PFSK-1 (cell line): ENCODE measurements at regions not wholly inside any gene's neighbourhood (a gene's known extent, or its start where the extent isn't known, plus 50 kb on each side); places are given as distances from the start of the nearest gene placed in this dataset.

Source experiments
- FOXP2 ChIP-seq: optimal IDR thresholded peaks from 2 replicates; pipeline ENCODE3; 2011; ENCODE audit warnings: borderline replicate concordance, control low read depth, inconsistent platforms; ENCODE audit not compliant: insufficient read depth; ENCODE audit errors: extremely low read length, extremely low read depth
- POLR2AphosphoS5 ChIP-seq: IDR thresholded peaks from 2 replicates; pipeline ENCODE4 v1.6.1; 2012; ENCODE audit warnings: low read depth, mild to moderate bottlenecking, control low read depth, low read length, moderate library complexity
- REST ChIP-seq, 2 experiments: IDR thresholded peaks; 2 replicates each; pipeline versions ENCODE4 v1.6.1 to v1.8.0; 2011 to 2012; ENCODE audit warnings: low read depth in 2 of 2, low read length in 2 of 2, control low read depth in 1 of 2, inconsistent platforms in 1 of 2, mild to moderate bottlenecking in 1 of 2, moderate library complexity in 1 of 2; ENCODE audit not compliant: insufficient read depth in 1 of 2
- SIN3A ChIP-seq: IDR thresholded peaks from 2 replicates; pipeline ENCODE4 v1.6.1; 2012; ENCODE audit warnings: mild to moderate bottlenecking, low read length, moderate library complexity, borderline replicate concordance; ENCODE audit not compliant: insufficient read depth
- TAF1 ChIP-seq: IDR thresholded peaks from 2 replicates; pipeline ENCODE4 v1.6.1; 2012; ENCODE audit warnings: low read length, control low read depth, borderline replicate concordance; ENCODE audit not compliant: insufficient read depth

GRCh38 chr6:108751282-108751681 is 96.9 kb upstream of the ARMC2 start:
- TF ChIP-seq REST (IDR thresholded peaks at IDR 0.05; ENCODE audit: insufficient read depth in 1 of 2, low read depth in 2 of 2, low read length in 2 of 2) = no peak
- TF ChIP-seq SIN3A = no peak
- TF ChIP-seq FOXP2 = no peak
- no peak for TF ChIP-seq TAF1
- no peak for TF ChIP-seq POLR2AphosphoS5

- TF ChIP-seq SIN3A (no peak), REST (IDR thresholded peaks at IDR 0.05; ENCODE audit: insufficient read depth in 1 of 2, low read depth in 2 of 2, low read length in 2 of 2) (no peak), FOXP2 (no peak), POLR2AphosphoS5 (no peak), TAF1 (no peak)
Measured at GRCh38 chr6:108751851-108752732, 96.1 kb upstream of the ARMC2 start.

GRCh38 chr6:108752733-108753590 is 95.3 kb upstream of the ARMC2 start:
- no peak for TF ChIP-seq FOXP2
- no peak for TF ChIP-seq REST (IDR thresholded peaks at IDR 0.05; ENCODE audit: insufficient read depth in 1 of 2, low read depth in 2 of 2, low read length in 2 of 2)
- no peak for TF ChIP-seq SIN3A
- TF ChIP-seq POLR2AphosphoS5 = no peak
- TF ChIP-seq TAF1 = no peak

- TF ChIP-seq REST (IDR thresholded peaks at IDR 0.05; ENCODE audit: insufficient read depth in 1 of 2, low read depth in 2 of 2, low read length in 2 of 2) (no peak), POLR2AphosphoS5 (no peak), FOXP2 (no peak), SIN3A (no peak), TAF1 (no peak)
Measured at GRCh38 chr6:108755257-108756240, 92.7 kb upstream of the ARMC2 start.
